Bronchial epithelial cell (primary cell): ENCODE measurements at regions not wholly inside any gene's neighbourhood (a gene's known extent, or its start where the extent isn't known, plus 50 kb on each side); places are given as distances from the start of the nearest gene placed in this dataset.
A peak's percentile ranks its signal among the peaks of the same experiment; 100 is the strongest.

Experiments used
- DNase-seq: peaks from one replicate; pipeline ENCODE4 v3.0.0-alpha.2; 2010; ENCODE audit warnings: low read depth
- FAIRE-seq: peaks from 2 replicates; lab custom pipeline; 2011; peaks lifted over from hg19 to GRCh38; lab: Jason Lieb, UNC
- H3K27me3 ChIP-seq: 2 replicates; pipeline ENCODE4 v1.5.1; 2011; ENCODE audit warnings: low read length; ENCODE audit not compliant: control insufficient read depth, insufficient read depth
- H3K36me3 ChIP-seq: 2 replicates; pipeline ENCODE4 v1.5.1; 2011; ENCODE audit warnings: low read length; ENCODE audit not compliant: control insufficient read depth, insufficient read depth
- H3K4me3 ChIP-seq: 2 replicates; pipeline ENCODE4 v1.5.1; 2011; ENCODE audit warnings: mild to moderate bottlenecking, low read depth, low read length, control low read depth
- CTCF ChIP-seq: IDR thresholded peaks from 2 replicates; pipeline ENCODE4 v1.5.1; 2011; ENCODE audit warnings: mild to moderate bottlenecking, moderate library complexity, low read length, control low read depth, inconsistent platforms; ENCODE audit not compliant: insufficient read depth, severe bottlenecking

DNA sequence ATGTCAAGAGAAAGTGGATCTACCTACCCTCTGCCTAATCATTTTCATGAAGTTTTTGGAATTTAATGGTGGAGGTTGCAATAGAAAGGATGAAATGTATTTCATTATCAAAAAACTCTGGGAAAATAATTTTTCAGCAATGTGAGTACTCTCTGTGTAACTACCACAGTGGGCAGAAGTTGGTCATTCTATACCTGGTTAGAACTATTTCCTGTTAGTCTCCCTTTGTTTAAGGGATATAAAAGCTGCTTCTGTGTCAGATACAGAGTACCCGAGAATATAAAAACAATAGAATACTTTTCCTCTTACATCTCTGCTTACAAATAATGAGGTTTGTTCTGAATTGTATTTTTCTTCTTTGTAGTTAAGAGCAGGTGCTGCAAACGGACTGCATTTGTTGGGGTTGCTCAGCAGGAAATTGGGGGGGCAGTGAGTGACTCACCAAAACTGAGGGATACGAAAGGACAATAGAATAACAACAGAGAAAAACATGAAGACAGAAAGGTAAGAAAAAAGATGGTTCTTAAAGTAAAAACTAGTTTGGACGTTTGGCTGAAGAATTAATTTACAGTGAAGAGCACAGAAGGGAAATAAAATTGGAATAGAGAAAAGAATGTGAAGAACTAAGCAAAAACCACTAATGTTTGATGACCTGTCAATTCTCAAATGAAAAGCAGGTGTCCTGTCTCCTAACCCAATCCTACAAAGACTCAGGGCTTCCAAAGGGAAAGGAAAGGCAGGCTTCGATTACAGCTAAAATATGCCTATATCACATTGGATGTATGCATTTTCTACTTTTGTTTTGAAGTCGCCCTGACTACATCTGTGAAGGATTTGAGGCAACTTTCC is 703.1 kb downstream of the RFPL4B start:
- no peak for FAIRE-seq
- Histone ChIP-seq H3K4me3 (no peak overlapping the region), H3K27me3 (no peaks in the 10 kb centered on the region), H3K36me3 (no peaks in the 10 kb centered on the region)
- peak; percentile 47 for DNase-seq
- no peak for TF ChIP-seq CTCF

DNA sequence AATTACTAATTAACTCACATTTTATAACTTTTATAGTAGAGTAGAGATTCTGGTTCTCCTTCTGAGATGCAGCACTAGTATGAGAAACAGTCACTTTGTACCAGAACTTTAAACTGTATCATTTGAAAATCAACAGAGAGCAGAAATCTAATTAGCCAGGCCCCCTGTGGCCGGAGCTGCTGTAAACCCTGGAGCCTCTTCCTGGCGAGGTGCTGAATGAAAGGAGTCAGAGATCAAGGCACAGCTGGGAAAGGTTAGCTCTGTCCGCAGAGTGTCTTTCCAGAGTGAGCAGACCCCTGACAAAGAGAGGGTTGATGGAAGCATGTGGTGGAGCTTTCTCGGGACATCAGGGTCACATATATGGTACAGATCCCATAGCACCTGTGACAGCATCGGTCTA is 703.8 kb downstream of the RFPL4B start:
- no peaks in the 10 kb centered on the region for H3K36me3 ChIP-seq
- no peak overlapping the region for H3K4me3 ChIP-seq
- no peak for TF ChIP-seq CTCF
- no peaks in the 10 kb centered on the region for H3K27me3 ChIP-seq
- DNase-seq (no peak), FAIRE-seq (no peak)

DNA sequence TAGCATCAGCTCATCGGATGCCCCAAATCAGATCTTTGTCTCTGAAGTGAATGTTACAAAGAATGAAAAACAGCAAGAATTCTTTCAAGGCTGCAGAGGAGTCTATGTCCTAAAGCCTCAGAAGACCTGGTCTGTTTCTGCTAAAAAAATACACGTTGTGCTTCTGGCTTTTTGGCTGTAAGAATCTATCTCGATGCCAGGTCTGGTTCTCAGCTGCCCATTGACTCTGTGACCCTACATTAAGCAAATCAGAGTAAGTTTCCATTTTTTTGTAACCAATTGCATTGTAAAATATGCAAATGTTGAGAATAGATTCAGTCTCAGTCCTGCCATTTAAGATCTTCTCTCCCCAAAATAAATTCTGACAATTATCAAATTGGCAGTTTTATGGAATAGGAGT is 705.4 kb downstream of the RFPL4B start:
- no peaks in the 10 kb centered on the region for H3K27me3 ChIP-seq
- no peak overlapping the region for H3K4me3 ChIP-seq
- H3K36me3 ChIP-seq = no peaks in the 10 kb centered on the region
- no peak for FAIRE-seq
- no peak for TF ChIP-seq CTCF
- DNase-seq = no peak

DNA sequence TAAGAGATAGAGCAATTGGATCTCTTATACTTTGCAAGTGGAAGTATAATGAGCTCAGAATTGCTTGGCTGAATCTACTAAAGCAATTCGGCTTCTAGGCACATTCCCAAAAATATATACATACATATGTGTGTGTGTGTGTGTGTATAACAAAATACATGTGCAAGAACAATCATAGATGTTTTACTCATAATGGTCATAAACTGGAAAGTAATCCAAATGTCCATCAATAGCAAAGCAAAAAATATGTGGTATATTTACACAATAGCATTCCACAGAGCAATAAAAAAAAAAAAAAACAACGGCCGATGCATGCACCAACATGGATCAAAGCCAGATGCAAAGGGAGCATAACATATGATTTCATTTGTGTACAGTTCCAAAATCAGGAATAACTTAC is 707.9 kb downstream of the RFPL4B start:
- no peak for TF ChIP-seq CTCF
- H3K4me3 ChIP-seq = no peak overlapping the region
- FAIRE-seq (no peak), DNase-seq (no peak)
- H3K36me3 ChIP-seq = no peaks in the 10 kb centered on the region
- H3K27me3 ChIP-seq = no peaks in the 10 kb centered on the region

DNA sequence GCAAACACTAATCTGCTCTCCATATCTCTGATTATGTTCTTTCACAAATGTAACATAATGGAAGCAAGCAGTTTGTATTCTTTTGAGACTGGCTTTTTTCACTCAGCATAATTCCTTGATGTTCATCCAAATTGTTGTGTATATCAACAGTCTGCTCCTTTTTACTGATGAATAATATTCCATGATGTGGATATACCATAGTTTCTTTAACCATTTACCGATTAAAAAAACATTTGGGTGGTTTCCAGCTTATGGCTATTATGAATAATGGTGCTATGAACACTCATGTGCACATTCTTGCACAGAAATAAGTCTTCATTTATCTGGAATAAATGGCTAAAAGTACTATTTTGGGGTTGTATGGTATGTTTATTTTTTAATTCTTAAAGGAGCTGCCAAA is 708.9 kb downstream of the RFPL4B start:
- Histone ChIP-seq H3K27me3 (no peaks in the 10 kb centered on the region), H3K4me3 (no peak overlapping the region), H3K36me3 (no peaks in the 10 kb centered on the region)
- no peak for TF ChIP-seq CTCF
- FAIRE-seq = no peak
- DNase-seq = no peak
